Activated CD8-positive, alpha-beta T cell treated with anti-CD3 and anti-CD28 coated beads for 36 hours (primary cell): ENCODE measurements at regions not wholly inside any gene's neighbourhood (a gene's known extent, or its start where the extent isn't known, plus 50 kb on each side); places are given as distances from the start of the nearest gene placed in this dataset.
"Not testable (repeated sequence)": the region's sequence is repeated elsewhere in the genome, so short reads cannot be mapped to it uniquely, and the experiment has no call there.

ENCODE experiments used
- ATAC-seq: fragments of 200-7000 bp; cut with Tn5 transposase; one replicate; pipeline ENCODE4 v1.10.0; 2021; ENCODE audit warnings: mild to moderate bottlenecking, moderate library complexity
- CTCF ChIA-PET: fragments of 350-600 bp; sonication (Branson Sonifier 250); formaldehyde crosslinking; loops from one replicate; lab custom pipeline; 2021; ENCODE audit warnings: antibody characterized with exemption; lab: Charles Lee
- POLR2A ChIA-PET: fragments of 350-600 bp; sonication (Branson Sonifier 250); formaldehyde crosslinking; loops from one replicate; lab custom pipeline; 2021; ENCODE audit warnings: antibody characterized with exemption; lab: Charles Lee
- DNase-seq: peaks from one replicate; pipeline ENCODE4 v3.0.0-alpha.2; 2020
- H3K27ac Mint-ChIP-seq: one replicate; pipeline ENCODE4 v1.8.0; 2021; ENCODE audit warnings: mild to moderate bottlenecking, mixed read lengths
- H3K27me3 Mint-ChIP-seq: one replicate; pipeline ENCODE4 v1.8.0; 2021; ENCODE audit warnings: mixed read lengths
- H3K36me3 Mint-ChIP-seq: one replicate; pipeline ENCODE4 v1.8.0; 2021; ENCODE audit warnings: low read depth, mixed read lengths
- H3K4me1 Mint-ChIP-seq: one replicate; pipeline ENCODE4 v1.8.0; 2021; ENCODE audit warnings: low read depth, mixed read lengths
- H3K4me3 Mint-ChIP-seq: one replicate; pipeline ENCODE4 v1.8.0; 2021; ENCODE audit warnings: mild to moderate bottlenecking, moderate library complexity, mixed read lengths
- H3K9me3 Mint-ChIP-seq: one replicate; pipeline ENCODE4 v1.8.0; 2021; ENCODE audit warnings: mixed read lengths
- intact Hi-C: fragments of 100-400 bp; cut with micrococcal nuclease; formaldehyde crosslinking; loops from one replicate; pipeline ENCODE4 v1.10.0; 2022
- TF ChIP-seq, protein P1 (sequence below): fragments of 200-600 bp; IDR thresholded peaks from one replicate; pipeline ENCODE4 v1.8.0; 2022; ENCODE audit warnings: antibody characterized with exemption, mild to moderate bottlenecking

DNA sequence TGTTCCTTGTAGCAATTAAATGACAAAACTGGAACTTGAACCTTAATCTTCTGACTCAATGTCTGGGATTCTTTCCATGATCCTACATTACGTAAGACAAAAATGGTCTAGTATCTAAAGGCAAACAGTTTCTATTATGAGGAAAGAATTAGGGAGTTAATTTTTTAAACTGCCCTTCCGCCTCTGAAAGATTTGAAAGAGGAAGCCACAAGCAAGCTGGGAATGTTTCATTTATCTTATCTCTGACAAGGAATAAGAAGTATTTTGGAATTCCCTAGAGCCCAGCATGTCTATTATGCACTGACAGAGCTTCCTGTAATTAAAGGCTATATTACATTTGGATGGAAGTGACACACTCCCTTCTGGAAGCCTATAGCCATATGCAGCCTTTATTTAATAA lies 558.8 kb upstream of the CDH2 start:
- intact Hi-C loops, result no loop called here
- H3K9me3 Mint-ChIP-seq, result peaks cover 4% of the 10 kb centered on the region
- CTCF ChIA-PET, result no interaction called here
- H3K27ac Mint-ChIP-seq, result no peak overlapping the region
- TF ChIP-seq, protein P1, sequence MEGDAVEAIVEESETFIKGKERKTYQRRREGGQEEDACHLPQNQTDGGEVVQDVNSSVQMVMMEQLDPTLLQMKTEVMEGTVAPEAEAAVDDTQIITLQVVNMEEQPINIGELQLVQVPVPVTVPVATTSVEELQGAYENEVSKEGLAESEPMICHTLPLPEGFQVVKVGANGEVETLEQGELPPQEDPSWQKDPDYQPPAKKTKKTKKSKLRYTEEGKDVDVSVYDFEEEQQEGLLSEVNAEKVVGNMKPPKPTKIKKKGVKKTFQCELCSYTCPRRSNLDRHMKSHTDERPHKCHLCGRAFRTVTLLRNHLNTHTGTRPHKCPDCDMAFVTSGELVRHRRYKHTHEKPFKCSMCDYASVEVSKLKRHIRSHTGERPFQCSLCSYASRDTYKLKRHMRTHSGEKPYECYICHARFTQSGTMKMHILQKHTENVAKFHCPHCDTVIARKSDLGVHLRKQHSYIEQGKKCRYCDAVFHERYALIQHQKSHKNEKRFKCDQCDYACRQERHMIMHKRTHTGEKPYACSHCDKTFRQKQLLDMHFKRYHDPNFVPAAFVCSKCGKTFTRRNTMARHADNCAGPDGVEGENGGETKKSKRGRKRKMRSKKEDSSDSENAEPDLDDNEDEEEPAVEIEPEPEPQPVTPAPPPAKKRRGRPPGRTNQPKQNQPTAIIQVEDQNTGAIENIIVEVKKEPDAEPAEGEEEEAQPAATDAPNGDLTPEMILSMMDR, result no peak
- H3K4me1 Mint-ChIP-seq, result no peaks in the 10 kb centered on the region
- H3K4me3 Mint-ChIP-seq, result no peak overlapping the region
- ATAC-seq, result no peak
- no peak for DNase-seq
- H3K36me3 Mint-ChIP-seq, result no peaks in the 10 kb centered on the region
- POLR2A ChIA-PET, result no interaction called here
- no peaks in the 10 kb centered on the region for H3K27me3 Mint-ChIP-seq

GRCh38 chr18:28729321-28729720 lies 552.4 kb upstream of the CDH2 start:
- Mint-ChIP-seq H3K27me3 (no peaks in the 10 kb centered on the region), H3K9me3 (peaks cover 6% of the 10 kb centered on the region), H3K4me1 (no peaks in the 10 kb centered on the region), H3K27ac (no peak overlapping the region), H3K4me3 (no peak overlapping the region), H3K36me3 (no peaks in the 10 kb centered on the region)
- no peak for ATAC-seq
- intact Hi-C loops, result no loop called here
- ChIA-PET CTCF (no interaction called here), POLR2A (no interaction called here)
- TF ChIP-seq, protein P1, result no peak
- no peak for DNase-seq

GRCh38 chr18:28728891-28729290 lies 552.0 kb upstream of the CDH2 start:
- ATAC-seq (no peak), DNase-seq (no peak)
- H3K27ac Mint-ChIP-seq, result no peak overlapping the region
- TF ChIP-seq, protein P1, result no peak
- H3K27me3 Mint-ChIP-seq, result no peaks in the 10 kb centered on the region
- ChIA-PET CTCF (no interaction called here), POLR2A (no interaction called here)
- H3K4me3 Mint-ChIP-seq, result no peak overlapping the region
- no peaks in the 10 kb centered on the region for H3K36me3 Mint-ChIP-seq
- H3K9me3 Mint-ChIP-seq, result peaks cover 6% of the 10 kb centered on the region
- H3K4me1 Mint-ChIP-seq, result no peaks in the 10 kb centered on the region
- intact Hi-C loops, result no loop called here

- ATAC-seq, H3K4me1 Mint-ChIP-seq, H3K36me3 Mint-ChIP-seq, H3K27me3 Mint-ChIP-seq, CTCF ChIA-PET, POLR2A ChIA-PET, H3K9me3 Mint-ChIP-seq, intact Hi-C loops, H3K4me3 Mint-ChIP-seq, DNase-seq, H3K27ac Mint-ChIP-seq: not testable (repeated sequence)
Observed at GRCh38 chr18:28727189-28727588, 550.3 kb upstream of the CDH2 start.

DNA sequence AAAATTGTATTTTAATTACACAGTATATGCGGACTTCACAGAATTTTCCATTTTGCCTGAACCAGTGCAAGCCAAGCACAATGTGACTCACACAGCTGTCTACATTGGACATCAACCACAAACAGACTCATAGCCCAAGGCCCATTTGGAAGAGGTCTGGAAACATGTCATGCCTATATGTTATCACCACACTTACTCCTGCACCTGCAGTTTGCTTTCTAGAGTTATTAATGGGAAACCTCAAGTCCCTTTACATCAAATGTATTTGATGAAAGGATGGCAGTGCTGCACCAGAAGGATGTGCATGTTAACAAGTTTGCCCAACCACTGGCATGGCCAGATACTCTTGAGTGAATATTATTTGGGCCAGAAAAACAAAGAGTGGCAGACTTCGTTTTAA lies 548.9 kb upstream of the CDH2 start:
- Mint-ChIP-seq H3K27me3 (no peaks in the 10 kb centered on the region), H3K4me1 (no peaks in the 10 kb centered on the region), H3K36me3 (no peaks in the 10 kb centered on the region), H3K27ac (no peak overlapping the region), H3K9me3 (peaks cover 3% of the 10 kb centered on the region), H3K4me3 (no peak overlapping the region)
- DNase-seq (no peak), ATAC-seq (no peak)
- POLR2A ChIA-PET, result no interaction called here
- TF ChIP-seq, protein P1, result no peak
- intact Hi-C loops, result no loop called here
- CTCF ChIA-PET, result no interaction called here

DNA sequence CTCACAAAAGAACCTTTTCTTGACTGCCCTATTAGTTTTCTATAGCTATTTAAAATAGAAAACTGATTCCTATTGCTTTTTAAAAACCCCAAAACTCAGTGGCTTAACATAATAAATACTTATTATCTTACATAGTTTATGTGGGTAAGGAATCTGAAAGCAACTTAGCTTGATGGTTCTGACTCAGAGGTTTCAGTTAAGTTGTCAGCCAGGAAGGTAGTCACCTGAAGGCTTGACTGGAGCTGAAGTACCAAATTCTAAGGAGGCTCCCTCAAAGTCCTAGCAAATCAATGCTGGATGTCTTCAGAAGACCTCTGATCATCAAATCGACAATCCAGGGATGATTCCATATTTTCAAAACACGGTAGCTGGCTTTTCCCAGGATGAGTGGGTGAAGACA lies 546.6 kb upstream of the CDH2 start:
- no peak for DNase-seq
- TF ChIP-seq, protein P1, result no peak
- intact Hi-C loops, result no loop called here
- ChIA-PET POLR2A (no interaction called here), CTCF (no interaction called here)
- Mint-ChIP-seq H3K27ac (no peak overlapping the region), H3K36me3 (no peaks in the 10 kb centered on the region), H3K27me3 (no peaks in the 10 kb centered on the region), H3K9me3 (peaks cover 3% of the 10 kb centered on the region), H3K4me3 (no peak overlapping the region), H3K4me1 (no peaks in the 10 kb centered on the region)
- no peak for ATAC-seq
